ENCODE measurements at regions not wholly inside any gene's neighbourhood (a gene's known extent, or its start where the extent isn't known, plus 50 kb on each side); places are given as distances from the start of the nearest gene placed in this dataset.

DNA sequence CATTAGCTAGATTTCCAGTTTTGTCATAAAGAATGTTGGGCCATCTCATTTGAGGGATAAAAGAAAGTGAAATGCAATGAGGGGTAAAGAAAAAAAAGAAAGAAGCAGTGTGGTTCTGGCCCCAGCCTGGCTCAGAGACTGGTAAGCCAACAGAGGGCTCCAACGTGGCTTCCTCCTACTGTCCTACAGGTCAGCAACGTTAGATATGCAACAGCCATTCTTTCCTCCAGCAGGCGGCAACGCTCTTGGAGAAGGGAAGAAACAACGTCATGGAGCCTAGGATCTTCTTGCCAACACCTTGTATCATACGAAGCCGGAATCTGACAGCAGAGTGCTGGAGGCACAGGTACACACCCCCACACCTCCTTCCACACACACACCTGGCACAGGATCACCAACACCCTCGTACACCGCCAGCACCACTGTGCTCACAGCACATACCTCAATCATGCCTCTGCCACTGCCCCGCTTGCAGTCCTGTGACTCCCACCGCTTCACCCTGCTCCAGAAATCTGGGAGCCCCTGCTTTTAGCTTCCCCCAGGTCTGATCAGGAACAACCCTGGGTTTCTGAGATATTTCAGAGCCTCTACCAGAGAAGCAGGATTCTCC, 102.8 kb downstream of the RPAP3 start:
- H3K36me3 ChIP-seq (ENCODE audit: insufficient read depth, low read length): no peaks in the 10 kb centered on the region

DNA sequence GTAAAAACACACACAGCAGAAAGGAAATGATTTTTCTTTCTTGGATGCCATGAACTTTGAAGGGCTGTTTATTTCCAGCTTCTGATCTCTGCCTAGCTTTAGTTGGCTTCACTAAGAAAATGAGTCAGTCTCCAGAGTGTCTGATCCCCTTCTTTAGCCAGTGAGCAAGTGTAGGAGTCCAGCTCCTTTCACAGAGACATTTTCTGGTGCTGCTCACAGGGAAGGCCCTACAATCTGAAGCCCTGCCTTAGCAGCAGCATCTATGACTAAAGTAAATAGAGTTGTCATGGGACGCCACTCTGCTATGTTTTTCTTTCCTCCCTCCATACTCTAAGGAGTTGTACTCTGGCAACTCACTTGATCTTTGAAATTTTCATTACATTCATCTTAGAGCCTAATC, 103.5 kb downstream of the RPAP3 start:
- H3K36me3 Mint-ChIP-seq (ENCODE audit: low read depth): peaks cover 15% of the 10 kb centered on the region
- POLR2A ChIA-PET: no interaction called here

More for the DNA sequence above, 102.8 kb downstream of the RPAP3 start:
- Mint-ChIP-seq H3K36me3 (ENCODE audit: low read depth) (peaks cover 22% of the 10 kb centered on the region), H3K9me3 (peaks cover 17% of the 10 kb centered on the region), H3K4me1 (ENCODE audit: low read depth) (no peaks in the 10 kb centered on the region), H3K27ac (no peak overlapping the region), H3K27me3 (no peaks in the 10 kb centered on the region), H3K4me3 (no peak overlapping the region)
- H3K4me3 ChIP-seq (ENCODE audit: low read length): no peak overlapping the region
- POLR2A ChIA-PET: interaction anchor here (0.6 kb wide), 1 partner anchor 168 kb away, joined by 3 read pairs; no protein-coding TSS in a partner anchor
- no peak overlapping the region for H3K27ac ChIP-seq (ENCODE audit: low read depth in 1 of 2, low read length in 2 of 2)
- no peaks in the 10 kb centered on the region for H3K27me3 ChIP-seq (ENCODE audit: control insufficient read depth in 1 of 2, insufficient read depth in 2 of 2, low read length in 2 of 2)
- TF ChIP-seq, protein P1, sequence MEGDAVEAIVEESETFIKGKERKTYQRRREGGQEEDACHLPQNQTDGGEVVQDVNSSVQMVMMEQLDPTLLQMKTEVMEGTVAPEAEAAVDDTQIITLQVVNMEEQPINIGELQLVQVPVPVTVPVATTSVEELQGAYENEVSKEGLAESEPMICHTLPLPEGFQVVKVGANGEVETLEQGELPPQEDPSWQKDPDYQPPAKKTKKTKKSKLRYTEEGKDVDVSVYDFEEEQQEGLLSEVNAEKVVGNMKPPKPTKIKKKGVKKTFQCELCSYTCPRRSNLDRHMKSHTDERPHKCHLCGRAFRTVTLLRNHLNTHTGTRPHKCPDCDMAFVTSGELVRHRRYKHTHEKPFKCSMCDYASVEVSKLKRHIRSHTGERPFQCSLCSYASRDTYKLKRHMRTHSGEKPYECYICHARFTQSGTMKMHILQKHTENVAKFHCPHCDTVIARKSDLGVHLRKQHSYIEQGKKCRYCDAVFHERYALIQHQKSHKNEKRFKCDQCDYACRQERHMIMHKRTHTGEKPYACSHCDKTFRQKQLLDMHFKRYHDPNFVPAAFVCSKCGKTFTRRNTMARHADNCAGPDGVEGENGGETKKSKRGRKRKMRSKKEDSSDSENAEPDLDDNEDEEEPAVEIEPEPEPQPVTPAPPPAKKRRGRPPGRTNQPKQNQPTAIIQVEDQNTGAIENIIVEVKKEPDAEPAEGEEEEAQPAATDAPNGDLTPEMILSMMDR (IDR thresholded peaks at IDR 0.05): no peak
- intact Hi-C loops (cut with DNase I, micrococcal nuclease): no loop called here
- peaks cover 0 to 14% of the 10 kb centered on the region in 2 experiments for H3K9me3 ChIP-seq (ENCODE audit: control insufficient read depth in 1 of 2, insufficient read depth in 1 of 2, low read length in 2 of 2)
- H3K4me1 ChIP-seq (ENCODE audit: insufficient read depth, low read length): no peaks in the 10 kb centered on the region
- CTCF ChIA-PET: no interaction called here
- ATAC-seq (ENCODE audit: poor library complexity) (no peak), DNase-seq (no peak)

DNA sequence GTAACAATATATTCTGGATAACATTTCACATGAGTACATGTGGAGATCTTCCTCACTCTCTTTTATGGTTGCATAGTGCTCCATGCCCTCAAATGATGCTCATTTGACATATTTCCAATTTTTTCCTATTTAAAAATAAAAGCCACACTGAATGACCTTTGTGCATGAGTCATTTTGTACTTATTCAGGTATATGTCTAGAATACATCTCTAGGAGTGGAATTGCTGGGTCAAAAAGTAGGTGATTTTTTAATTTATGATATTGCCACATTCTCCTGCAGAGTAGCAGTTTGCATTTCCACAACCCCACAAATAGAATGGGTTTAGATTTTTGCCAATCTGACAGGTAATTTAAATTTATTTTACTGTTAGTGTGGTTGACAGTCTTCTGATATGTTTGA, 104.8 kb downstream of the RPAP3 start:
- DNase-seq (no peak), ATAC-seq (ENCODE audit: poor library complexity) (no peak)
- H3K36me3 Mint-ChIP-seq (ENCODE audit: low read depth): peaks cover 6% of the 10 kb centered on the region
- H3K27me3 Mint-ChIP-seq: no peaks in the 10 kb centered on the region
- no peak overlapping the region for H3K4me3 ChIP-seq (ENCODE audit: low read length)
- peaks cover 0 to 11% of the 10 kb centered on the region in 2 experiments for H3K9me3 ChIP-seq (ENCODE audit: control insufficient read depth in 1 of 2, insufficient read depth in 1 of 2, low read length in 2 of 2)
- H3K27me3 ChIP-seq (ENCODE audit: control insufficient read depth in 1 of 2, insufficient read depth in 2 of 2, low read length in 2 of 2): no peaks in the 10 kb centered on the region
- POLR2A ChIA-PET: no interaction called here
- intact Hi-C loops (cut with DNase I, micrococcal nuclease): no loop called here
- H3K27ac ChIP-seq (ENCODE audit: low read depth in 1 of 2, low read length in 2 of 2): no peak overlapping the region
- H3K9me3 Mint-ChIP-seq: peaks cover 5% of the 10 kb centered on the region
- H3K36me3 ChIP-seq (ENCODE audit: insufficient read depth, low read length): no peaks in the 10 kb centered on the region
- CTCF ChIA-PET: no interaction called here
- no peak overlapping the region for H3K27ac Mint-ChIP-seq
- no peak overlapping the region for H3K4me3 Mint-ChIP-seq
- TF ChIP-seq, protein P1 (IDR thresholded peaks at IDR 0.05): no peak
- no peaks in the 10 kb centered on the region for H3K4me1 Mint-ChIP-seq (ENCODE audit: low read depth)
- no peaks in the 10 kb centered on the region for H3K4me1 ChIP-seq (ENCODE audit: insufficient read depth, low read length)

More for the DNA sequence above, 103.5 kb downstream of the RPAP3 start:
- H3K4me3 ChIP-seq (ENCODE audit: low read length): no peak overlapping the region
- H3K27ac Mint-ChIP-seq: no peak overlapping the region
- no peak for ATAC-seq (ENCODE audit: poor library complexity)
- CTCF ChIA-PET: no interaction called here
- H3K4me1 ChIP-seq (ENCODE audit: insufficient read depth, low read length): no peaks in the 10 kb centered on the region
- H3K9me3 Mint-ChIP-seq: peaks cover 10% of the 10 kb centered on the region
- no peaks in the 10 kb centered on the region for H3K27me3 Mint-ChIP-seq
- no peaks in the 10 kb centered on the region for H3K36me3 ChIP-seq (ENCODE audit: insufficient read depth, low read length)
- TF ChIP-seq, protein P1 (IDR thresholded peaks at IDR 0.05): no peak
- no peaks in the 10 kb centered on the region for H3K27me3 ChIP-seq (ENCODE audit: control insufficient read depth in 1 of 2, insufficient read depth in 2 of 2, low read length in 2 of 2)
- intact Hi-C loops (cut with DNase I, micrococcal nuclease): no loop called here
- H3K4me1 Mint-ChIP-seq (ENCODE audit: low read depth): no peaks in the 10 kb centered on the region
- peaks cover 0 to 14% of the 10 kb centered on the region in 2 experiments for H3K9me3 ChIP-seq (ENCODE audit: control insufficient read depth in 1 of 2, insufficient read depth in 1 of 2, low read length in 2 of 2)
- H3K4me3 Mint-ChIP-seq: no peak overlapping the region
- no peak overlapping the region for H3K27ac ChIP-seq (ENCODE audit: low read depth in 1 of 2, low read length in 2 of 2)
- DNase-seq: no peak
